Karpas-422 (cell line): ENCODE measurements at regions not wholly inside any gene's neighbourhood (a gene's known extent, or its start where the extent isn't known, plus 50 kb on each side); places are given as distances from the start of the nearest gene placed in this dataset.

Source experiments
- DNase-seq: peaks from one replicate; pipeline ENCODE4 v3.0.0-alpha.2; 2015
- H2AFZ ChIP-seq: fragments of 200-600 bp; sonication (generic); 2 replicates; pipeline ENCODE4 v1.6.1; 2014; ENCODE audit warnings: antibody characterized with exemption, low read length, mixed read lengths
- H3K27ac ChIP-seq: fragments of 200-600 bp; sonication (generic); 2 replicates; pipeline ENCODE4 v1.5.1; 2014; ENCODE audit warnings: mild to moderate bottlenecking, low read length, moderate library complexity
- H3K27me3 ChIP-seq: fragments of 200-600 bp; sonication (generic); 2 replicates; pipeline ENCODE4 v1.6.1; 2014; ENCODE audit warnings: low read length, mixed read lengths
- H3K36me3 ChIP-seq: fragments of 200-600 bp; sonication (generic); 2 replicates; pipeline ENCODE4 v1.6.1; 2014; ENCODE audit warnings: low read length, mixed read lengths; ENCODE audit not compliant: insufficient read depth
- H3K4me1 ChIP-seq: fragments of 200-600 bp; sonication (generic); 2 replicates; pipeline ENCODE4 v1.6.1; 2014; ENCODE audit warnings: mild to moderate bottlenecking, low read length, mixed read lengths
- H3K4me2 ChIP-seq: fragments of 200-600 bp; sonication (generic); 2 replicates; pipeline ENCODE4 v1.6.1; 2014; ENCODE audit warnings: low read length, low read depth, mild to moderate bottlenecking; ENCODE audit not compliant: poor library complexity, severe bottlenecking
- H3K4me3 ChIP-seq: fragments of 200-600 bp; sonication (generic); 2 replicates; pipeline ENCODE4 v1.5.1; 2014; ENCODE audit warnings: mild to moderate bottlenecking, antibody characterized with exemption, low read length, mixed read lengths
- H3K79me2 ChIP-seq: fragments of 200-600 bp; sonication (generic); 2 replicates; pipeline ENCODE4 v1.6.1; 2014; ENCODE audit warnings: mild to moderate bottlenecking, low read length, mixed read lengths
- H3K9ac ChIP-seq: fragments of 200-600 bp; sonication (generic); 2 replicates; pipeline ENCODE4 v1.6.0; 2014; ENCODE audit warnings: low read length
- H3K9me2 ChIP-seq: fragments of 200-600 bp; sonication (generic), shearing (Covaris generic); replicated peaks from 2 replicates; pipeline ENCODE4 v1.6.0; 2014; ENCODE audit warnings: mild to moderate bottlenecking, low read length, moderate library complexity; ENCODE audit not compliant: insufficient read depth
- H3K9me3 ChIP-seq: fragments of 300-700, 200-600 bp; sonication (generic); 2 replicates; pipeline ENCODE4 v1.6.1; 2014; ENCODE audit warnings: low read length, mixed read lengths
- H4K20me1 ChIP-seq: fragments of 200-600 bp; sonication (generic); 2 replicates; pipeline ENCODE4 v1.6.1; 2014; ENCODE audit warnings: mild to moderate bottlenecking, antibody characterized with exemption, low read length, low read depth; ENCODE audit not compliant: insufficient read depth

GRCh38 chr1:72636631-72637030, 354.3 kb upstream of the NEGR1 start:
- Histone ChIP-seq H3K9ac (no peak overlapping the region), H2AFZ (no peak overlapping the region), H3K79me2 (no peaks in the 10 kb centered on the region), H3K9me2 (no peaks in the 10 kb centered on the region), H3K4me1 (no peaks in the 10 kb centered on the region), H3K9me3 (peaks cover 16% of the 10 kb centered on the region; the same call in 1 of the 2 replicates), H3K27ac (no peak overlapping the region), H4K20me1 (no peaks in the 10 kb centered on the region), H3K27me3 (no peaks in the 10 kb centered on the region), H3K4me3 (no peak overlapping the region), H3K4me2 (no peak overlapping the region), H3K36me3 (no peaks in the 10 kb centered on the region)
- no peak for DNase-seq

GRCh38 chr1:72635719-72636118, 353.4 kb upstream of the NEGR1 start:
- no peaks in the 10 kb centered on the region for H3K79me2 ChIP-seq
- H3K4me1 ChIP-seq = no peaks in the 10 kb centered on the region
- no peak overlapping the region for H3K4me2 ChIP-seq
- no peak for DNase-seq
- H2AFZ ChIP-seq = no peak overlapping the region
- H3K4me3 ChIP-seq = no peak overlapping the region
- no peaks in the 10 kb centered on the region for H3K36me3 ChIP-seq
- H3K27me3 ChIP-seq = no peaks in the 10 kb centered on the region
- no peaks in the 10 kb centered on the region for H3K9me2 ChIP-seq
- no peak overlapping the region for H3K9ac ChIP-seq
- H3K9me3 ChIP-seq = peaks cover 20% of the 10 kb centered on the region; the same call in 1 of the 2 replicates
- H3K27ac ChIP-seq = no peak overlapping the region
- no peaks in the 10 kb centered on the region for H4K20me1 ChIP-seq

- Histone ChIP-seq H3K36me3 (no peaks in the 10 kb centered on the region), H3K9me3 (peaks cover 20% of the 10 kb centered on the region; the same call in 1 of the 2 replicates), H3K4me1 (no peaks in the 10 kb centered on the region), H2AFZ (no peak overlapping the region), H3K9me2 (no peaks in the 10 kb centered on the region), H3K27ac (no peak overlapping the region), H4K20me1 (no peaks in the 10 kb centered on the region), H3K79me2 (no peaks in the 10 kb centered on the region), H3K4me3 (no peak overlapping the region), H3K4me2 (no peak overlapping the region), H3K27me3 (no peaks in the 10 kb centered on the region), H3K9ac (no peak overlapping the region)
- no peak for DNase-seq
Measured at GRCh38 chr1:72634946-72635345, 352.6 kb upstream of the NEGR1 start.

GRCh38 chr1:72631449-72631848, 349.1 kb upstream of the NEGR1 start:
- H3K9ac ChIP-seq = no peak overlapping the region
- H3K9me2 ChIP-seq = no peaks in the 10 kb centered on the region
- no peak overlapping the region for H3K4me2 ChIP-seq
- no peak overlapping the region for H2AFZ ChIP-seq
- no peaks in the 10 kb centered on the region for H3K4me1 ChIP-seq
- DNase-seq = no peak
- peaks cover 21% of the 10 kb centered on the region; the same call in 1 of the 2 replicates for H3K9me3 ChIP-seq
- H3K27me3 ChIP-seq = no peaks in the 10 kb centered on the region
- H3K79me2 ChIP-seq = no peaks in the 10 kb centered on the region
- no peak overlapping the region for H3K4me3 ChIP-seq
- no peaks in the 10 kb centered on the region for H3K36me3 ChIP-seq
- H4K20me1 ChIP-seq = no peaks in the 10 kb centered on the region
- no peak overlapping the region for H3K27ac ChIP-seq

- H3K9me2 ChIP-seq = no peaks in the 10 kb centered on the region
- H3K9ac ChIP-seq = no peak overlapping the region
- H4K20me1 ChIP-seq = no peaks in the 10 kb centered on the region
- peak; percentile 67 for DNase-seq
- H3K27me3 ChIP-seq = no peaks in the 10 kb centered on the region
- peak overlapping the region; percentile 30; the same call in 1 of the 2 replicates for H2AFZ ChIP-seq
- no peak overlapping the region for H3K27ac ChIP-seq
- H3K9me3 ChIP-seq = peaks cover 7% of the 10 kb centered on the region; the same call in 1 of the 2 replicates
- no peaks in the 10 kb centered on the region for H3K79me2 ChIP-seq
- H3K36me3 ChIP-seq = no peaks in the 10 kb centered on the region
- H3K4me3 ChIP-seq = no peak overlapping the region
- no peaks in the 10 kb centered on the region for H3K4me1 ChIP-seq
- no peak overlapping the region for H3K4me2 ChIP-seq
Measured at GRCh38 chr1:72623299-72623708, 341.0 kb upstream of the NEGR1 start.

- H3K4me2 ChIP-seq = no peak overlapping the region
- H3K36me3 ChIP-seq = no peaks in the 10 kb centered on the region
- H3K79me2 ChIP-seq = no peaks in the 10 kb centered on the region
- no peak overlapping the region for H3K9ac ChIP-seq
- no peak overlapping the region for H3K4me3 ChIP-seq
- H3K9me2 ChIP-seq = no peaks in the 10 kb centered on the region
- DNase-seq = no peak
- H2AFZ ChIP-seq = no peak overlapping the region
- H3K27me3 ChIP-seq = no peaks in the 10 kb centered on the region
- H4K20me1 ChIP-seq = no peaks in the 10 kb centered on the region
- H3K9me3 ChIP-seq = peaks cover 5% of the 10 kb centered on the region; the same call in 1 of the 2 replicates
- no peaks in the 10 kb centered on the region for H3K4me1 ChIP-seq
- H3K27ac ChIP-seq = no peak overlapping the region
Measured at GRCh38 chr1:72620453-72620852, 338.1 kb upstream of the NEGR1 start.

- Histone ChIP-seq H2AFZ (no peak overlapping the region), H3K4me1 (no peaks in the 10 kb centered on the region), H3K9me3 (peaks cover 21% of the 10 kb centered on the region; the same call in 1 of the 2 replicates), H3K27ac (no peak overlapping the region), H3K4me3 (no peak overlapping the region), H3K4me2 (no peak overlapping the region), H4K20me1 (no peaks in the 10 kb centered on the region), H3K79me2 (no peaks in the 10 kb centered on the region), H3K9ac (no peak overlapping the region), H3K9me2 (no peaks in the 10 kb centered on the region), H3K36me3 (no peaks in the 10 kb centered on the region), H3K27me3 (no peaks in the 10 kb centered on the region)
- no peak for DNase-seq
Measured at GRCh38 chr1:72606216-72606810, 324.0 kb upstream of the NEGR1 start.

- Histone ChIP-seq H3K36me3 (no peaks in the 10 kb centered on the region), H3K4me1 (no peaks in the 10 kb centered on the region), H3K4me2 (no peak overlapping the region), H3K79me2 (no peaks in the 10 kb centered on the region), H4K20me1 (no peaks in the 10 kb centered on the region), H3K4me3 (no peak overlapping the region), H2AFZ (no peak overlapping the region), H3K9me3 (peaks cover 20% of the 10 kb centered on the region; the same call in 1 of the 2 replicates), H3K27me3 (no peaks in the 10 kb centered on the region), H3K27ac (no peak overlapping the region), H3K9me2 (no peaks in the 10 kb centered on the region), H3K9ac (no peak overlapping the region)
- no peak for DNase-seq
Measured at GRCh38 chr1:72601035-72601674, 318.8 kb upstream of the NEGR1 start.
